Ureter (tissue), 1 donor: ENCODE measurements at regions not wholly inside any gene's neighbourhood (a gene's known extent, or its start where the extent isn't known, plus 50 kb on each side); places are given as distances from the start of the nearest gene placed in this dataset.
A peak's percentile ranks its signal among the peaks of the same experiment; 100 is the strongest.
"Not testable (repeated sequence)": the region's sequence is repeated elsewhere in the genome, so short reads cannot be mapped to it uniquely, and the experiment has no call there.

ENCODE experiments used
- DNase-seq: peaks from one replicate; pipeline ENCODE4 v3.0.0-alpha.2; 2020; ENCODE audit warnings: low spot score
- donor health status: DM: yes; HTN: yes; CAD: no.

GRCh38 chr1:96508233-96508632 is 213.4 kb upstream of the PTBP2 start:
- DNase-seq: no peak

GRCh38 chr1:96509339-96509738 is 212.2 kb upstream of the PTBP2 start:
- no peak for DNase-seq

GRCh38 chr1:96509951-96510350 is 211.6 kb upstream of the PTBP2 start:
- DNase-seq: no peak

- DNase-seq: no peak
Measured at GRCh38 chr1:96510391-96510790, 211.2 kb upstream of the PTBP2 start.

- DNase-seq: no peak
Measured at GRCh38 chr1:96510911-96511310, 210.7 kb upstream of the PTBP2 start.

- no peak for DNase-seq
Measured at GRCh38 chr1:96513136-96513535, 208.4 kb upstream of the PTBP2 start.

GRCh38 chr1:96515430-96515829 is 206.2 kb upstream of the PTBP2 start:
- DNase-seq: no peak

- DNase-seq: no peak
Measured at GRCh38 chr1:96515925-96516324, 205.7 kb upstream of the PTBP2 start.

- peak; percentile 48 for DNase-seq
Measured at GRCh38 chr1:96519851-96520578, 201.6 kb upstream of the PTBP2 start.

- DNase-seq: no peak
Measured at GRCh38 chr1:96520579-96520947, 201.0 kb upstream of the PTBP2 start.

GRCh38 chr1:96521010-96521409 is 200.6 kb upstream of the PTBP2 start:
- DNase-seq: no peak

GRCh38 chr1:96521994-96522760 is 199.4 kb upstream of the PTBP2 start:
- no peak for DNase-seq

- no peak for DNase-seq
Measured at GRCh38 chr1:96522927-96523326, 198.7 kb upstream of the PTBP2 start.

- no peak for DNase-seq
Measured at GRCh38 chr1:96524100-96524499, 197.5 kb upstream of the PTBP2 start.

GRCh38 chr1:96525657-96526557 is 195.7 kb upstream of the PTBP2 start:
- DNase-seq: no peak

GRCh38 chr1:96528672-96529071 is 192.9 kb upstream of the PTBP2 start:
- not testable (repeated sequence) for DNase-seq

GRCh38 chr1:96533820-96534219 is 187.8 kb upstream of the PTBP2 start:
- no peak for DNase-seq

GRCh38 chr1:96536581-96536980 is 185.0 kb upstream of the PTBP2 start:
- DNase-seq: no peak

- no peak for DNase-seq
Measured at GRCh38 chr1:96538111-96538641, 183.4 kb upstream of the PTBP2 start.

GRCh38 chr1:96538883-96539282 is 182.7 kb upstream of the PTBP2 start:
- peak; percentile 61 for DNase-seq

GRCh38 chr1:96541491-96541890 is 180.1 kb upstream of the PTBP2 start:
- DNase-seq: no peak
